MCF 10A (cell line): ENCODE measurements at regions not wholly inside any gene's neighbourhood (a gene's known extent, or its start where the extent isn't known, plus 50 kb on each side); places are given as distances from the start of the nearest gene placed in this dataset.

Source experiments
- BruUV-seq: library from RNA; stranded (reverse); fragments of 400-500 nt; replicated peaks from 2 replicates; lab custom pipeline; 2021; lab: Mats Ljungman, UMichigan
- CTCF ChIA-PET: fragments of 300-600 bp; sonication (Branson Sonifier 250); formaldehyde crosslinking; extraction: SDS; loops from one replicate; lab custom pipeline; 2021; ENCODE audit warnings: antibody characterized with exemption, inconsistent platforms; lab: Yijun Ruan, JAX
- POLR2A ChIA-PET: fragments of 300-600, 350-650 bp; sonication (Branson Sonifier 250); formaldehyde crosslinking; extraction: SDS; loops from one replicate; lab custom pipeline; 2020; ENCODE audit warnings: antibody characterized with exemption, inconsistent platforms; lab: Yijun Ruan, JAX
- DNase-seq: peaks from one replicate; pipeline ENCODE4 v3.0.0-alpha.2; 2018; ENCODE audit not compliant: unreplicated experiment
- H3K27ac Mint-ChIP-seq: one replicate; pipeline ENCODE4 v1.8.0; 2022; ENCODE audit warnings: mild to moderate bottlenecking, low read depth, mixed read lengths; ENCODE audit not compliant: unreplicated experiment
- H3K27me3 Mint-ChIP-seq: one replicate; pipeline ENCODE4 v1.8.0; 2022; ENCODE audit warnings: mixed read lengths; ENCODE audit not compliant: insufficient read depth, unreplicated experiment
- H3K36me3 Mint-ChIP-seq: one replicate; pipeline ENCODE4 v1.8.0; 2022; ENCODE audit warnings: mild to moderate bottlenecking, moderate library complexity, mixed read lengths; ENCODE audit not compliant: insufficient read depth, unreplicated experiment
- H3K4me1 Mint-ChIP-seq: one replicate; pipeline ENCODE4 v1.8.0; 2022; ENCODE audit warnings: mixed read lengths; ENCODE audit not compliant: insufficient read depth, unreplicated experiment
- H3K4me3 Mint-ChIP-seq: one replicate; pipeline ENCODE4 v1.8.0; 2022; ENCODE audit warnings: mild to moderate bottlenecking, moderate library complexity, mixed read lengths; ENCODE audit not compliant: unreplicated experiment
- H3K9me3 Mint-ChIP-seq: one replicate; pipeline ENCODE4 v1.8.0; 2022; ENCODE audit warnings: mixed read lengths; ENCODE audit not compliant: unreplicated experiment
- intact Hi-C: fragments of 100-400 bp; cut with micrococcal nuclease; formaldehyde crosslinking; loops from 2 replicates; pipeline ENCODE4 v1.14.1; 2022
- TF ChIP-seq, protein P1 (sequence below): fragments of 200-600 bp; IDR thresholded peaks from one replicate; pipeline ENCODE4 v1.8.0; 2022; ENCODE audit warnings: antibody characterized with exemption, mild to moderate bottlenecking; ENCODE audit not compliant: unreplicated experiment

DNA sequence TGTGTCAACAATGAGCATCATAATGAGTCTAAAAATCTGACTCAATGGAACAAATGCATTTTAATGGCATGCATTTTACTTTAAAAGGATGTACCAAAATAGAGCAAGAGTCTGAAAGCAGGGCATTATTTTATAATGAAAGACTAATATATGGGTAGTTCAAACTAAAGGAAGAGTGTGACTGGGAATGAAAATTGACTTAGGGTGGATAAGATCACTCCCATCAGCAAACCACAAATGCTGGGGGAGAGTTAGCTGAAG, 114.7 kb downstream of the SOX4 start:
- H3K27ac Mint-ChIP-seq: no peak overlapping the region
- no peak for DNase-seq
- peaks cover under 1% of the 10 kb centered on the region for H3K4me1 Mint-ChIP-seq
- no peaks in the 10 kb centered on the region for H3K27me3 Mint-ChIP-seq
- H3K36me3 Mint-ChIP-seq: no peaks in the 10 kb centered on the region
- TF ChIP-seq, protein P1, sequence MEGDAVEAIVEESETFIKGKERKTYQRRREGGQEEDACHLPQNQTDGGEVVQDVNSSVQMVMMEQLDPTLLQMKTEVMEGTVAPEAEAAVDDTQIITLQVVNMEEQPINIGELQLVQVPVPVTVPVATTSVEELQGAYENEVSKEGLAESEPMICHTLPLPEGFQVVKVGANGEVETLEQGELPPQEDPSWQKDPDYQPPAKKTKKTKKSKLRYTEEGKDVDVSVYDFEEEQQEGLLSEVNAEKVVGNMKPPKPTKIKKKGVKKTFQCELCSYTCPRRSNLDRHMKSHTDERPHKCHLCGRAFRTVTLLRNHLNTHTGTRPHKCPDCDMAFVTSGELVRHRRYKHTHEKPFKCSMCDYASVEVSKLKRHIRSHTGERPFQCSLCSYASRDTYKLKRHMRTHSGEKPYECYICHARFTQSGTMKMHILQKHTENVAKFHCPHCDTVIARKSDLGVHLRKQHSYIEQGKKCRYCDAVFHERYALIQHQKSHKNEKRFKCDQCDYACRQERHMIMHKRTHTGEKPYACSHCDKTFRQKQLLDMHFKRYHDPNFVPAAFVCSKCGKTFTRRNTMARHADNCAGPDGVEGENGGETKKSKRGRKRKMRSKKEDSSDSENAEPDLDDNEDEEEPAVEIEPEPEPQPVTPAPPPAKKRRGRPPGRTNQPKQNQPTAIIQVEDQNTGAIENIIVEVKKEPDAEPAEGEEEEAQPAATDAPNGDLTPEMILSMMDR: no peak
- POLR2A ChIA-PET: no interaction called here
- no peaks in the 10 kb centered on the region for H3K9me3 Mint-ChIP-seq
- intact Hi-C loops: no loop called here
- no peak overlapping the region for H3K4me3 Mint-ChIP-seq
- CTCF ChIA-PET: interaction anchor here (0.7 kb wide), 1 partner anchor 1273 kb away, joined by 3 read pairs; no protein-coding TSS in a partner anchor
- BruUV-seq: no TSS peak

DNA sequence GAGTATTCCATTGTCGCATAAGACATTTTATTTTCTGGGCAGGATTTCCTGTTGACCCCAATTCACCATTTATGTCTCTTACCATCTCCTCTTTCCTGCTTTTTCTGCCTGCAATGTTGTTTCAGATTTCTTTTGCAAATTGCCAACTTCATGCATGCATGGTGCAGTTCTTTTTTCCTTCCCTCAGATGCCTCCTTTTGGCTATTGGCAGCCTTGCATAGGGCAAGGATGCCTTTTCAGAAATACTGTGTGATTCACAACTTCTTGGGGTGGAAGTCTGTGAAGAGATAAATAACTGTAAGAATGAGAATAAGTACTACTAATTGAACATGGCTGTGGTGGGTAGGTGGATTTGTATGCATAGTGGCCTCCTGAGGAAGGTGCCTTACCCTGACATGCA, 116.7 kb downstream of the SOX4 start:
- no peaks in the 10 kb centered on the region for H3K36me3 Mint-ChIP-seq
- ChIA-PET POLR2A (no interaction called here), CTCF (no interaction called here)
- BruUV-seq: no TSS peak
- no peaks in the 10 kb centered on the region for H3K27me3 Mint-ChIP-seq
- H3K4me1 Mint-ChIP-seq: peaks cover 5% of the 10 kb centered on the region
- intact Hi-C loops: no loop called here
- H3K27ac Mint-ChIP-seq: no peak overlapping the region
- TF ChIP-seq, protein P1: no peak
- DNase-seq: no peak
- no peak overlapping the region for H3K4me3 Mint-ChIP-seq
- H3K9me3 Mint-ChIP-seq: no peaks in the 10 kb centered on the region

DNA sequence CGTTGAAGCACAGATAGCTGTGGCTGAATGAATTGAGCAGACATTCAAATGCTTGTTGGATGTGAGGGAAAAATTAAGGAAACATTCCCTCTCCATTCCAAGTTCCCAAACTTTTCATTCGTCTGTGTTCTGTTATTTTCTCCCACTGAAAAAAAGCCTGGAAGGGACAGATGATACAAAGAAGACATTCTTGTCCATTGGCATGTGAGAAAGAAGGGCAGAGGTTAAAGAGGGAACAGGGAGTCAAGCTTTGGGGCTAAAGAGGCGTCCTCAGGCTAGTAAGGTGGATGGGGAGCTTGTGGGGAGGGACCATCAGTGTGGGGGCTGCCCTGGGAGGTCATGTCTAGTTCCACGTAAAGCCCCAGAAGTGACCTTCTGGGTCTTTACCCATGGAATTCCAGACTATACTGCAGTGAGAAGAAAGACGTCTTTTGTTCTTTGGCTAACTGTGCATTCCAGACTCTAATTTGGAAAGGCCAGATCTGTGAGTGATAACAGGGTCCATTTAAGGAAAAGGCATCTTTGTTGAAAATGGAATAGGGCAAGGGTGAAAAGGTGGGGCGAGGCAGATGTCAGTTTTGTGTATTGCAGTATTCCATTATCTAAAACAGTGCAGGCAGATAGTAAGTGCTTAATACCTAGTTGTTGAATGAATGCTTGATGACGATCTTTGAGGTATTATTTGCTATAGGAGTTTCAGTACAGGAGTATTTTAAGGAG, 117.5 kb downstream of the SOX4 start:
- BruUV-seq: no TSS peak
- Mint-ChIP-seq H3K27ac (no peak overlapping the region), H3K9me3 (no peaks in the 10 kb centered on the region), H3K4me3 (no peak overlapping the region), H3K27me3 (no peaks in the 10 kb centered on the region), H3K4me1 (peaks cover 5% of the 10 kb centered on the region), H3K36me3 (no peaks in the 10 kb centered on the region)
- CTCF ChIA-PET: interaction anchor here (0.6 kb wide), 1 partner anchor 123 kb away, joined by 3 read pairs; no protein-coding TSS in a partner anchor
- TF ChIP-seq, protein P1: no peak
- intact Hi-C loops: no loop called here
- DNase-seq: no peak
- POLR2A ChIA-PET: interaction anchor here (0.7 kb wide), 1 partner anchor 30 kb away, joined by 3 read pairs; no protein-coding TSS in a partner anchor

DNA sequence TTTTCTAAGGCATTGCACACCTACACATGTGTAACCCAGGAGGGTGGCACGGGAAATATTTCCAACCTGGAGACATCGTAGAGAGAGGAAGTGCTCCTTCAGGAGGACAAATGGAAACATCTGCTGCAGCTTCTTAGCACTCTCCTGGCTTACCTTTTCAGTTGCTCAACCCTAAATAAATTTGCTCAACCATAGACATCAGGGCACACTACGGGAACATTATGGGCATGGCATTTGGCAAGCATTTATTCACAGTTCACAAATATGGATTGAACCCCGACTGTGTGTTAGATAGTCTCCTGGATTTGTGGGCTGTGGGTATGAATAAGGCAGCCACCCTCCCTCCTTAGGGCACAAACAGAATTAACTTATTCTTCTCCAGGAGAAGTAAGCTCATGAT, 118.7 kb downstream of the SOX4 start:
- BruUV-seq: no TSS peak
- DNase-seq: no peak
- Mint-ChIP-seq H3K4me3 (no peak overlapping the region), H3K27ac (no peak overlapping the region), H3K27me3 (no peaks in the 10 kb centered on the region), H3K4me1 (peaks cover 5% of the 10 kb centered on the region), H3K36me3 (no peaks in the 10 kb centered on the region), H3K9me3 (no peaks in the 10 kb centered on the region)
- TF ChIP-seq, protein P1: no peak
- POLR2A ChIA-PET: no interaction called here
- CTCF ChIA-PET: interaction anchor here (1.4 kb wide), 1 partner anchor 58 kb away, joined by 4 read pairs; no protein-coding TSS in a partner anchor
- intact Hi-C loops: no loop called here
